GM12865 (cell line): ENCODE measurements at regions not wholly inside any gene's neighbourhood (a gene's known extent, or its start where the extent isn't known, plus 50 kb on each side); places are given as distances from the start of the nearest gene placed in this dataset.

ENCODE experiments used
- DNase-seq: peaks from one replicate; pipeline ENCODE4 v3.0.0; 2010; ENCODE audit warnings: low read depth
- H3K4me3 ChIP-seq: 2 replicates; pipeline ENCODE4 v1.5.1; 2011; ENCODE audit warnings: mild to moderate bottlenecking, low read depth, low read length, control low read depth
- CTCF ChIP-seq: IDR thresholded peaks from 2 replicates; pipeline ENCODE4 v1.5.1; 2011; ENCODE audit warnings: low read length, control low read depth, low read depth, inconsistent platforms; ENCODE audit not compliant: insufficient read depth; ENCODE audit errors: missing control alignments

GRCh38 chr3:178181088-178181487 lies 355.1 kb upstream of the KCNMB2 start:
- H3K4me3 ChIP-seq: no peak overlapping the region
- TF ChIP-seq CTCF: no peak
- no peak for DNase-seq

- TF ChIP-seq CTCF: no peak
Measured at GRCh38 chr3:178181784-178182183, 354.5 kb upstream of the KCNMB2 start.

GRCh38 chr3:178182337-178182779 lies 353.9 kb upstream of the KCNMB2 start:
- no peak for DNase-seq
- no peak for TF ChIP-seq CTCF

More at GRCh38 chr3:178181784-178182183, 354.5 kb upstream of the KCNMB2 start:
- no peak for DNase-seq
- no peak overlapping the region for H3K4me3 ChIP-seq

GRCh38 chr3:178184833-178185232 lies 351.4 kb upstream of the KCNMB2 start:
- TF ChIP-seq CTCF: no peak
- no peak for DNase-seq
- no peak overlapping the region for H3K4me3 ChIP-seq

More at GRCh38 chr3:178182337-178182779, 353.9 kb upstream of the KCNMB2 start:
- no peak overlapping the region for H3K4me3 ChIP-seq

GRCh38 chr3:178186666-178187065 lies 349.6 kb upstream of the KCNMB2 start:
- H3K4me3 ChIP-seq: no peak overlapping the region
- no peak for DNase-seq
- no peak for TF ChIP-seq CTCF

GRCh38 chr3:178189854-178190253 lies 346.4 kb upstream of the KCNMB2 start:
- H3K4me3 ChIP-seq: no peak overlapping the region
- TF ChIP-seq CTCF: no peak
- DNase-seq: no peak

GRCh38 chr3:178193846-178194245 lies 342.4 kb upstream of the KCNMB2 start:
- DNase-seq: no peak
- H3K4me3 ChIP-seq: no peak overlapping the region
- no peak for TF ChIP-seq CTCF
